NCI-H2227 (cell line): ENCODE measurements at regions not wholly inside any gene's neighbourhood (a gene's known extent, or its start where the extent isn't known, plus 50 kb on each side); places are given as distances from the start of the nearest gene placed in this dataset.

ENCODE experiments used
- DNase-seq: peaks from one replicate; lab custom pipeline; 2025; ENCODE audit not compliant: unreplicated experiment; lab: John Stamatoyannopoulos, UW

- DNase-seq = no peak
Measured at GRCh38 chr1:232218955-232219865, 410.7 kb downstream of the SIPA1L2 start.

- no peak for DNase-seq
Measured at GRCh38 chr1:232213928-232214327, 416.0 kb downstream of the SIPA1L2 start.

GRCh38 chr1:232212253-232212652, 417.7 kb downstream of the SIPA1L2 start:
- DNase-seq = no peak

- DNase-seq = no peak
Measured at GRCh38 chr1:232211149-232211548, 418.8 kb downstream of the SIPA1L2 start.

GRCh38 chr1:232209357-232209756, 420.6 kb downstream of the SIPA1L2 start:
- DNase-seq = no peak

GRCh38 chr1:232207073-232207866, 422.7 kb downstream of the SIPA1L2 start:
- DNase-seq = no peak

- DNase-seq = no peak
Measured at GRCh38 chr1:232204269-232204668, 425.7 kb downstream of the SIPA1L2 start.

- no peak for DNase-seq
Measured at GRCh38 chr1:232201024-232201423, 428.9 kb downstream of the SIPA1L2 start.

GRCh38 chr1:232196042-232196441, 433.9 kb downstream of the SIPA1L2 start:
- DNase-seq = no peak

- no peak for DNase-seq
Measured at GRCh38 chr1:232194424-232194823, 435.5 kb downstream of the SIPA1L2 start.

GRCh38 chr1:232193451-232193783, 436.5 kb downstream of the SIPA1L2 start:
- DNase-seq = no peak

GRCh38 chr1:232192781-232193450, 437.0 kb downstream of the SIPA1L2 start:
- no peak for DNase-seq

GRCh38 chr1:232191560-232191959, 438.4 kb downstream of the SIPA1L2 start:
- DNase-seq = no peak

- DNase-seq = no peak
Measured at GRCh38 chr1:232188318-232188717, 441.6 kb downstream of the SIPA1L2 start.

GRCh38 chr1:232186931-232187330, 443.0 kb downstream of the SIPA1L2 start:
- DNase-seq = no peak

- DNase-seq = no peak
Measured at GRCh38 chr1:232184561-232185530, 445.1 kb downstream of the SIPA1L2 start.

- DNase-seq = no peak
Measured at GRCh38 chr1:232183802-232184201, 446.1 kb downstream of the SIPA1L2 start.

GRCh38 chr1:232183266-232183800, 446.6 kb downstream of the SIPA1L2 start:
- DNase-seq = no peak

- no peak for DNase-seq
Measured at GRCh38 chr1:232182236-232182635, 447.7 kb downstream of the SIPA1L2 start.

GRCh38 chr1:232180779-232181136, 449.2 kb downstream of the SIPA1L2 start:
- no peak for DNase-seq
